ENCODE measurements at regions not wholly inside any gene's neighbourhood (a gene's known extent, or its start where the extent isn't known, plus 50 kb on each side); places are given as distances from the start of the nearest gene placed in this dataset.

DNA sequence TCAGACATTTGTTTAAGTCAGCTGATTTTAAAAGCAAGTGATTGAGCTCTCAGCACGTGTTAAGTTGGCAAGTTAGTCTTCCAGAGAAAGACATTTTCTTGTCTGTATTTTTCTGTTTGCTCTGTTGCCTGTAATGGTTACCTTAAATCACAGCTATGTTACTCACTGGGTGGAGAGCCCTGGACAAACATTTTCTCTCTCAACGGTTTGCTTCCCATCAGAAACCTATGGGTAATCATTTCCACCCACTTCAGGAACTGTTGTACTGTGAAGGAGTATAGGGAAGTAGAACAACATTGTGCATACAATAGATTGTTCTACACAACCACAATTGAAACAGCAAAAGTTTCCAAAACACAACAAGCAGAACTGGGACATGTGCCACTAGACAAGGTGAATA is 113.9 kb upstream of the DPT start:
- ChIA-PET POLR2A (no interaction called here), CTCF (no interaction called here)
- H3K4me1 Mint-ChIP-seq = peaks cover 11% of the 10 kb centered on the region
- 0 out of 2 replicates have a peak overlapping the region, but pooled peaks have one; percentile 20 for H3K27ac Mint-ChIP-seq
- ATAC-seq (no peak), DNase-seq (ENCODE audit: low spot score) (no peak)
- peaks cover 8% of the 10 kb centered on the region for H3K9me3 Mint-ChIP-seq
- TF ChIP-seq GRHL2 (CRISPR knock-in tag; IDR thresholded peaks at IDR 0.05; ENCODE audit: insufficient replicate concordance, severe bottlenecking) (no peak), NR3C1 (CRISPR knock-in tag; conservative IDR thresholded peaks at IDR 0.05; ENCODE audit: low read depth) (no peak), FOXJ3 (CRISPR knock-in tag; IDR thresholded peaks at IDR 0.05; ENCODE audit: borderline replicate concordance) (no peak), JAZF1 (CRISPR knock-in tag; IDR thresholded peaks at IDR 0.05) (no peak), SMAD4 (CRISPR knock-in tag; IDR thresholded peaks at IDR 0.05) (no peak), HMGA2 (CRISPR knock-in tag; IDR thresholded peaks at IDR 0.05) (no peak), FOXP1 (CRISPR knock-in tag; IDR thresholded peaks at IDR 0.05; ENCODE audit: borderline replicate concordance) (no peak)
- TF ChIP-seq, protein P1, sequence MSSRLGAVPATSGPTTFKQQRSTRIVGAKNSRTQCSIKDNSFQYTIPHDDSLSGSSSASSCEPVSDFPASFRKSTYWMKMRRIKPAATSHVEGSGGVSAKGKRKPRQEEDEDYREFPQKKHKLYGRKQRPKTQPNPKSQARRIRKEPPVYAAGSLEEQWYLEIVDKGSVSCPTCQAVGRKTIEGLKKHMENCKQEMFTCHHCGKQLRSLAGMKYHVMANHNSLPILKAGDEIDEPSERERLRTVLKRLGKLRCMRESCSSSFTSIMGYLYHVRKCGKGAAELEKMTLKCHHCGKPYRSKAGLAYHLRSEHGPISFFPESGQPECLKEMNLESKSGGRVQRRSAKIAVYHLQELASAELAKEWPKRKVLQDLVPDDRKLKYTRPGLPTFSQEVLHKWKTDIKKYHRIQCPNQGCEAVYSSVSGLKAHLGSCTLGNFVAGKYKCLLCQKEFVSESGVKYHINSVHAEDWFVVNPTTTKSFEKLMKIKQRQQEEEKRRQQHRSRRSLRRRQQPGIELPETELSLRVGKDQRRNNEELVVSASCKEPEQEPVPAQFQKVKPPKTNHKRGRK (CRISPR knock-in tag; IDR thresholded peaks at IDR 0.05; ENCODE audit: borderline replicate concordance) = no peak
- TF ChIP-seq, protein P2, sequence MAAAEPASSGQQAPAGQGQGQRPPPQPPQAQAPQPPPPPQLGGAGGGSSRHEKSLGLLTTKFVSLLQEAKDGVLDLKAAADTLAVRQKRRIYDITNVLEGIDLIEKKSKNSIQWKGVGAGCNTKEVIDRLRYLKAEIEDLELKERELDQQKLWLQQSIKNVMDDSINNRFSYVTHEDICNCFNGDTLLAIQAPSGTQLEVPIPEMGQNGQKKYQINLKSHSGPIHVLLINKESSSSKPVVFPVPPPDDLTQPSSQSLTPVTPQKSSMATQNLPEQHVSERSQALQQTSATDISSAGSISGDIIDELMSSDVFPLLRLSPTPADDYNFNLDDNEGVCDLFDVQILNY (CRISPR knock-in tag; IDR thresholded peaks at IDR 0.05) = no peak
- TF ChIP-seq, protein P3, sequence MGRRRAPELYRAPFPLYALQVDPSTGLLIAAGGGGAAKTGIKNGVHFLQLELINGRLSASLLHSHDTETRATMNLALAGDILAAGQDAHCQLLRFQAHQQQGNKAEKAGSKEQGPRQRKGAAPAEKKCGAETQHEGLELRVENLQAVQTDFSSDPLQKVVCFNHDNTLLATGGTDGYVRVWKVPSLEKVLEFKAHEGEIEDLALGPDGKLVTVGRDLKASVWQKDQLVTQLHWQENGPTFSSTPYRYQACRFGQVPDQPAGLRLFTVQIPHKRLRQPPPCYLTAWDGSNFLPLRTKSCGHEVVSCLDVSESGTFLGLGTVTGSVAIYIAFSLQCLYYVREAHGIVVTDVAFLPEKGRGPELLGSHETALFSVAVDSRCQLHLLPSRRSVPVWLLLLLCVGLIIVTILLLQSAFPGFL (CRISPR knock-in tag; IDR thresholded peaks at IDR 0.05; ENCODE audit: borderline replicate concordance) = no peak
- TF ChIP-seq, protein P4, sequence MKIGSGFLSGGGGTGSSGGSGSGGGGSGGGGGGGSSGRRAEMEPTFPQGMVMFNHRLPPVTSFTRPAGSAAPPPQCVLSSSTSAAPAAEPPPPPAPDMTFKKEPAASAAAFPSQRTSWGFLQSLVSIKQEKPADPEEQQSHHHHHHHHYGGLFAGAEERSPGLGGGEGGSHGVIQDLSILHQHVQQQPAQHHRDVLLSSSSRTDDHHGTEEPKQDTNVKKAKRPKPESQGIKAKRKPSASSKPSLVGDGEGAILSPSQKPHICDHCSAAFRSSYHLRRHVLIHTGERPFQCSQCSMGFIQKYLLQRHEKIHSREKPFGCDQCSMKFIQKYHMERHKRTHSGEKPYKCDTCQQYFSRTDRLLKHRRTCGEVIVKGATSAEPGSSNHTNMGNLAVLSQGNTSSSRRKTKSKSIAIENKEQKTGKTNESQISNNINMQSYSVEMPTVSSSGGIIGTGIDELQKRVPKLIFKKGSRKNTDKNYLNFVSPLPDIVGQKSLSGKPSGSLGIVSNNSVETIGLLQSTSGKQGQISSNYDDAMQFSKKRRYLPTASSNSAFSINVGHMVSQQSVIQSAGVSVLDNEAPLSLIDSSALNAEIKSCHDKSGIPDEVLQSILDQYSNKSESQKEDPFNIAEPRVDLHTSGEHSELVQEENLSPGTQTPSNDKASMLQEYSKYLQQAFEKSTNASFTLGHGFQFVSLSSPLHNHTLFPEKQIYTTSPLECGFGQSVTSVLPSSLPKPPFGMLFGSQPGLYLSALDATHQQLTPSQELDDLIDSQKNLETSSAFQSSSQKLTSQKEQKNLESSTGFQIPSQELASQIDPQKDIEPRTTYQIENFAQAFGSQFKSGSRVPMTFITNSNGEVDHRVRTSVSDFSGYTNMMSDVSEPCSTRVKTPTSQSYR (CRISPR knock-in tag; IDR thresholded peaks at IDR 0.05) = no peak
- TF ChIP-seq, protein P5, sequence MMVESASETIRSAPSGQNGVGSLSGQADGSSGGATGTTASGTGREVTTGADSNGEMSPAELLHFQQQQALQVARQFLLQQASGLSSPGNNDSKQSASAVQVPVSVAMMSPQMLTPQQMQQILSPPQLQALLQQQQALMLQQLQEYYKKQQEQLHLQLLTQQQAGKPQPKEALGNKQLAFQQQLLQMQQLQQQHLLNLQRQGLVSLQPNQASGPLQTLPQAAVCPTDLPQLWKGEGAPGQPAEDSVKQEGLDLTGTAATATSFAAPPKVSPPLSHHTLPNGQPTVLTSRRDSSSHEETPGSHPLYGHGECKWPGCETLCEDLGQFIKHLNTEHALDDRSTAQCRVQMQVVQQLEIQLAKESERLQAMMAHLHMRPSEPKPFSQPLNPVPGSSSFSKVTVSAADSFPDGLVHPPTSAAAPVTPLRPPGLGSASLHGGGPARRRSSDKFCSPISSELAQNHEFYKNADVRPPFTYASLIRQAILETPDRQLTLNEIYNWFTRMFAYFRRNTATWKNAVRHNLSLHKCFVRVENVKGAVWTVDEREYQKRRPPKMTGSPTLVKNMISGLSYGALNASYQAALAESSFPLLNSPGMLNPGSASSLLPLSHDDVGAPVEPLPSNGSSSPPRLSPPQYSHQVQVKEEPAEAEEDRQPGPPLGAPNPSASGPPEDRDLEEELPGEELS (CRISPR knock-in tag; IDR thresholded peaks at IDR 0.05) = no peak
- TF ChIP-seq, protein P6, sequence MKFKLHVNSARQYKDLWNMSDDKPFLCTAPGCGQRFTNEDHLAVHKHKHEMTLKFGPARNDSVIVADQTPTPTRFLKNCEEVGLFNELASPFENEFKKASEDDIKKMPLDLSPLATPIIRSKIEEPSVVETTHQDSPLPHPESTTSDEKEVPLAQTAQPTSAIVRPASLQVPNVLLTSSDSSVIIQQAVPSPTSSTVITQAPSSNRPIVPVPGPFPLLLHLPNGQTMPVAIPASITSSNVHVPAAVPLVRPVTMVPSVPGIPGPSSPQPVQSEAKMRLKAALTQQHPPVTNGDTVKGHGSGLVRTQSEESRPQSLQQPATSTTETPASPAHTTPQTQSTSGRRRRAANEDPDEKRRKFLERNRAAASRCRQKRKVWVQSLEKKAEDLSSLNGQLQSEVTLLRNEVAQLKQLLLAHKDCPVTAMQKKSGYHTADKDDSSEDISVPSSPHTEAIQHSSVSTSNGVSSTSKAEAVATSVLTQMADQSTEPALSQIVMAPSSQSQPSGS (CRISPR knock-in tag; IDR thresholded peaks at IDR 0.05; ENCODE audit: borderline replicate concordance, low read depth) = no peak
- peaks cover 5% of the 10 kb centered on the region for H3K36me3 Mint-ChIP-seq
- no peak overlapping the region for H3K4me3 Mint-ChIP-seq
- no peaks in the 10 kb centered on the region for H3K27me3 Mint-ChIP-seq (ENCODE audit: low read depth)

DNA sequence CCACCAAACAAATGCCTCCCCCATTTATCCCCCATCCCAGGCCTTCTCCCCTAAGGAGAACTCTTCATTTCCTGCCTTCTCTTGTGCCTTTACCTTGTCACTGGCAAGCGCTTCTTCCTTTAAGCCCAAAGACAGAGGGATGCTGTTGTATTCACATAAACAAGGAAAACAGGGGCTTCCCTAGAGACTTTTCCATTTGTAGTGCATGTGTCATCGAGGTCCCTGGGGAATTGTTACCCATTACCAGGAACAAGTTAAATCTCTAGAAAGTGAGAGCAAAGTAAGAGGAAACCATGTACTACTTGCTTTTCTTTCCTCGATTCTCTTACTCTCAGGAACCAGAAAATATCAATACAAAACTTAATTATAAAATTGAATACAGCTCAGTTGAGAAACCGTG is 114.4 kb upstream of the DPT start:
- H3K27ac Mint-ChIP-seq = no peak overlapping the region
- POLR2A ChIA-PET = no interaction called here
- H3K27me3 Mint-ChIP-seq (ENCODE audit: low read depth) = no peaks in the 10 kb centered on the region; the same call in 1 of the 2 replicates
- no peak for DNase-seq (ENCODE audit: low spot score)
- peaks cover 2% of the 10 kb centered on the region for H3K36me3 Mint-ChIP-seq
- peaks cover 11% of the 10 kb centered on the region for H3K4me1 Mint-ChIP-seq
- no peak for ATAC-seq
- H3K9me3 Mint-ChIP-seq = peaks cover 5% of the 10 kb centered on the region
- CTCF ChIA-PET = no interaction called here
- H3K4me3 Mint-ChIP-seq = no peak overlapping the region
- TF ChIP-seq OVOL2 (CRISPR knock-in tag; IDR thresholded peaks at IDR 0.05; ENCODE audit: borderline replicate concordance) (no peak), SMAD3 (CRISPR knock-in tag; IDR thresholded peaks at IDR 0.05; ENCODE audit: borderline replicate concordance) (no peak), ZNF423 (CRISPR knock-in tag; IDR thresholded peaks at IDR 0.05) (no peak), ZNF121 (CRISPR knock-in tag; IDR thresholded peaks at IDR 0.05) (no peak), ZNF232 (CRISPR knock-in tag; IDR thresholded peaks at IDR 0.05) (no peak)
- TF ChIP-seq, protein P7, sequence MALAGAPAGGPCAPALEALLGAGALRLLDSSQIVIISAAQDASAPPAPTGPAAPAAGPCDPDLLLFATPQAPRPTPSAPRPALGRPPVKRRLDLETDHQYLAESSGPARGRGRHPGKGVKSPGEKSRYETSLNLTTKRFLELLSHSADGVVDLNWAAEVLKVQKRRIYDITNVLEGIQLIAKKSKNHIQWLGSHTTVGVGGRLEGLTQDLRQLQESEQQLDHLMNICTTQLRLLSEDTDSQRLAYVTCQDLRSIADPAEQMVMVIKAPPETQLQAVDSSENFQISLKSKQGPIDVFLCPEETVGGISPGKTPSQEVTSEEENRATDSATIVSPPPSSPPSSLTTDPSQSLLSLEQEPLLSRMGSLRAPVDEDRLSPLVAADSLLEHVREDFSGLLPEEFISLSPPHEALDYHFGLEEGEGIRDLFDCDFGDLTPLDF (CRISPR knock-in tag; IDR thresholded peaks at IDR 0.05) = no peak
- TF ChIP-seq, protein P8, sequence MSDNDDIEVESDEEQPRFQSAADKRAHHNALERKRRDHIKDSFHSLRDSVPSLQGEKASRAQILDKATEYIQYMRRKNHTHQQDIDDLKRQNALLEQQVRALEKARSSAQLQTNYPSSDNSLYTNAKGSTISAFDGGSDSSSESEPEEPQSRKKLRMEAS (CRISPR knock-in tag; IDR thresholded peaks at IDR 0.05) = no peak
- TF ChIP-seq, protein P9, sequence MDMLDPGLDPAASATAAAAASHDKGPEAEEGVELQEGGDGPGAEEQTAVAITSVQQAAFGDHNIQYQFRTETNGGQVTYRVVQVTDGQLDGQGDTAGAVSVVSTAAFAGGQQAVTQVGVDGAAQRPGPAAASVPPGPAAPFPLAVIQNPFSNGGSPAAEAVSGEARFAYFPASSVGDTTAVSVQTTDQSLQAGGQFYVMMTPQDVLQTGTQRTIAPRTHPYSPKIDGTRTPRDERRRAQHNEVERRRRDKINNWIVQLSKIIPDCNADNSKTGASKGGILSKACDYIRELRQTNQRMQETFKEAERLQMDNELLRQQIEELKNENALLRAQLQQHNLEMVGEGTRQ (CRISPR knock-in tag; IDR thresholded peaks at IDR 0.05) = no peak
- TF ChIP-seq, protein P10, sequence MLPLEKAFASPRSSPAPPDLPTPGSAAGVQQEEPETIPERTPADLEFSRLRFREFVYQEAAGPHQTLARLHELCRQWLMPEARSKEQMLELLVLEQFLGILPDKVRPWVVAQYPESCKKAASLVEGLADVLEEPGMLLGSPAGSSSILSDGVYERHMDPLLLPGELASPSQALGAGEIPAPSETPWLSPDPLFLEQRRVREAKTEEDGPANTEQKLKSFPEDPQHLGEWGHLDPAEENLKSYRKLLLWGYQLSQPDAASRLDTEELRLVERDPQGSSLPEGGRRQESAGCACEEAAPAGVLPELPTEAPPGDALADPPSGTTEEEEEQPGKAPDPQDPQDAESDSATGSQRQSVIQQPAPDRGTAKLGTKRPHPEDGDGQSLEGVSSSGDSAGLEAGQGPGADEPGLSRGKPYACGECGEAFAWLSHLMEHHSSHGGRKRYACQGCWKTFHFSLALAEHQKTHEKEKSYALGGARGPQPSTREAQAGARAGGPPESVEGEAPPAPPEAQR (CRISPR knock-in tag; IDR thresholded peaks at IDR 0.05) = no peak
